ENCODE measurements at regions not wholly inside any gene's neighbourhood (a gene's known extent, or its start where the extent isn't known, plus 50 kb on each side); places are given as distances from the start of the nearest gene placed in this dataset.

DNA sequence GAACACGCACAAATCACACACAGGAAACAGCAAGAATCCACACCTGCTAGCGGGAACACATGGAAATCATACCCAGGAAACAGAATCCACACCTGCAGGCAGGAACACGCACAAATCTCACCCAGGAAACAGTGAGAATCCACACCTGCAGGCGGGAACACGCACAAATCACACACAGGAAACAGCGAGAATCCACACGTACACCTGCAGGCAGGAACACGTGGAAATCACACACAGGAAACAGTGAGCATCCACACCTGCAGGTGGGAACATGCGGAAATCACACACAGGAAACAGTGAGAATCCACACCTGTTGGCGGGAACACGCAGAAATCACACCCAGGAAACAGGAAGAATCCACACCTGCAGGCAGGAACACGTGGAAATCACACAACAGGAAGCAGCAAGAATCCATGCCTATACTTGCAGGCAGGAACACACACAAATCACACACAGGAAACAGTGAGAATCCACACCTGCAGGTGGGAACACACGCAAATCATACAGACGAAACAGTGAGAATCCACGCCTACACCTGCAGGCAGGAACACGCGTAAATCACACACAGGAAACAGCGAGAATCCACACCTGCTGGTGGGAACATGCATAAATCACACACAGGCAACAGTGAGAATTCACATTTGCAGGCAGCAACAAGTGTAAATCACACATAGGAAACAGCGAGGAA is 108.6 kb downstream of the DLL1 start:
- no peak for TF ChIP-seq CTCF (conservative IDR thresholded peaks at IDR 0.05; ENCODE audit: control insufficient read depth, insufficient read depth, low read depth, low read length)
- no peak for DNase-seq (ENCODE audit: low read depth)
- no peak overlapping the region for H3K4me3 ChIP-seq (ENCODE audit: control insufficient read depth, low read depth, low read length)

GRCh38 chr6:170181338-170181690 is 109.6 kb downstream of the DLL1 start:
- TF ChIP-seq CTCF (conservative IDR thresholded peaks at IDR 0.05; ENCODE audit: control insufficient read depth, insufficient read depth, low read depth, low read length) = no peak
- no peak for DNase-seq (ENCODE audit: low read depth)
- no peak overlapping the region for H3K4me3 ChIP-seq (ENCODE audit: control insufficient read depth, low read depth, low read length)

- no peak overlapping the region for H3K4me3 ChIP-seq (ENCODE audit: control insufficient read depth, low read depth, low read length)
- TF ChIP-seq CTCF (conservative IDR thresholded peaks at IDR 0.05; ENCODE audit: control insufficient read depth, insufficient read depth, low read depth, low read length) = no peak
- DNase-seq (ENCODE audit: low read depth) = no peak
These were observed 110.1 kb downstream of the DLL1 start for GRCh38 chr6:170180671-170181337.

GRCh38 chr6:170179616-170180324 is 111.1 kb downstream of the DLL1 start:
- no peak for TF ChIP-seq CTCF (conservative IDR thresholded peaks at IDR 0.05; ENCODE audit: control insufficient read depth, insufficient read depth, low read depth, low read length)
- DNase-seq (ENCODE audit: low read depth) = no peak
- H3K4me3 ChIP-seq (ENCODE audit: control insufficient read depth, low read depth, low read length) = no peak overlapping the region

GRCh38 chr6:170178561-170179477 is 112.1 kb downstream of the DLL1 start:
- DNase-seq (ENCODE audit: low read depth) = peak; percentile 85
- no peak overlapping the region for H3K4me3 ChIP-seq (ENCODE audit: control insufficient read depth, low read depth, low read length)
- no peak for TF ChIP-seq CTCF (conservative IDR thresholded peaks at IDR 0.05; ENCODE audit: control insufficient read depth, insufficient read depth, low read depth, low read length)

Data from fibroblast of mammary gland (primary cell).